ENCODE measurements at regions not wholly inside any gene's neighbourhood (a gene's known extent, or its start where the extent isn't known, plus 50 kb on each side); places are given as distances from the start of the nearest gene placed in this dataset.

GRCh38 chr18:40566510-40566844 lies 1388.6 kb upstream of the PIK3C3 start:
- TF ChIP-seq SUZ12 (IDR thresholded peaks at IDR 0.05), result no peak
- TF ChIP-seq LEF1 (IDR thresholded peaks at IDR 0.05; ENCODE audit: borderline replicate concordance), result no peak
- no peak for TF ChIP-seq NFRKB (IDR thresholded peaks at IDR 0.05)

All from HEK293T (cell line).